DND-41 (cell line): ENCODE measurements at regions not wholly inside any gene's neighbourhood (a gene's known extent, or its start where the extent isn't known, plus 50 kb on each side); places are given as distances from the start of the nearest gene placed in this dataset.

Experiments used
- ATAC-seq: fragments of 200-7000 bp; cut with Tn5 transposase; 3 replicates; pipeline ENCODE4 v1.9.1; 2021; ENCODE audit warnings: low read depth; ENCODE audit not compliant: insufficient read depth
- DNase-seq: peaks from one replicate; pipeline ENCODE4 v3.0.0-alpha.2; 2020
- H2AFZ ChIP-seq: 2 replicates; pipeline ENCODE4 v1.6.0; 2012; ENCODE audit warnings: low read depth, low read length
- H3K27ac ChIP-seq: 2 replicates; pipeline ENCODE4 v1.5.1; 2012; ENCODE audit warnings: low read length, inconsistent platforms
- H3K27me3 ChIP-seq: fragments of 200-600 bp; sonication (generic); 2 replicates; pipeline ENCODE4 v1.6.0; 2012; ENCODE audit warnings: low read length, mild to moderate bottlenecking, inconsistent platforms; ENCODE audit not compliant: insufficient read depth, poor library complexity
- H3K36me3 ChIP-seq: 2 replicates; pipeline ENCODE4 v1.5.1; 2012; ENCODE audit warnings: low read length, inconsistent platforms; ENCODE audit not compliant: insufficient read depth
- H3K4me1 ChIP-seq: 2 replicates; pipeline ENCODE4 v1.5.1; 2012; ENCODE audit warnings: mild to moderate bottlenecking, low read length; ENCODE audit not compliant: insufficient read depth
- H3K4me2 ChIP-seq: 2 replicates; pipeline ENCODE4 v1.6.0; 2012; ENCODE audit warnings: mild to moderate bottlenecking, moderate library complexity, low read length, inconsistent platforms; ENCODE audit not compliant: insufficient read depth
- H3K4me3 ChIP-seq, 2 experiments: fragments of 200-600 bp in 1 of 2; shearing (Covaris generic) in 1 of 2; 2 replicates each; pipeline ENCODE4 v1.5.1; 2012 to 2016; ENCODE audit warnings: inconsistent platforms in 2 of 2, low read length in 2 of 2, mild to moderate bottlenecking in 2 of 2, low read depth in 1 of 2, moderate library complexity in 1 of 2
- H3K79me2 ChIP-seq: 2 replicates; pipeline ENCODE4 v1.6.0; 2012; ENCODE audit warnings: low read length, inconsistent platforms; ENCODE audit not compliant: insufficient read depth
- H3K9ac ChIP-seq: 2 replicates; pipeline ENCODE4 v1.6.0; 2012; ENCODE audit warnings: low read depth, mild to moderate bottlenecking, inconsistent platforms, low read length, moderate library complexity
- H3K9me3 ChIP-seq: 2 replicates; pipeline ENCODE4 v1.5.1; 2012; ENCODE audit warnings: low read length, moderate library complexity, mild to moderate bottlenecking, inconsistent platforms; ENCODE audit not compliant: insufficient read depth, severe bottlenecking
- H4K20me1 ChIP-seq: 2 replicates; pipeline ENCODE4 v1.6.0; 2012; ENCODE audit warnings: low read length; ENCODE audit not compliant: insufficient read depth
- EZH2 ChIP-seq: IDR thresholded peaks from 3 replicates; pipeline ENCODE4 v1.6.1; 2012; ENCODE audit warnings: borderline replicate concordance, low read depth, mild to moderate bottlenecking, moderate library complexity, low read length, inconsistent platforms; ENCODE audit not compliant: severe bottlenecking
- TF ChIP-seq, protein P1 (sequence below): IDR thresholded peaks from 2 replicates; pipeline ENCODE4 v1.5.1; 2012; ENCODE audit warnings: borderline replicate concordance, low read length, moderate library complexity, mild to moderate bottlenecking; ENCODE audit not compliant: poor library complexity, severe bottlenecking; ENCODE audit errors: extremely low read depth

- no peak overlapping the region for H3K9ac ChIP-seq
- H3K4me1 ChIP-seq = no peaks in the 10 kb centered on the region
- H3K27me3 ChIP-seq = no peaks in the 10 kb centered on the region
- no peak overlapping the region for H3K4me2 ChIP-seq
- H2AFZ ChIP-seq = no peak overlapping the region
- no peaks in the 10 kb centered on the region for H3K79me2 ChIP-seq
- no peaks in the 10 kb centered on the region for H3K36me3 ChIP-seq
- no peak overlapping the region for H3K4me3 ChIP-seq
- DNase-seq (no peak), ATAC-seq (no peak)
- no peak for TF ChIP-seq EZH2
- TF ChIP-seq, protein P1, sequence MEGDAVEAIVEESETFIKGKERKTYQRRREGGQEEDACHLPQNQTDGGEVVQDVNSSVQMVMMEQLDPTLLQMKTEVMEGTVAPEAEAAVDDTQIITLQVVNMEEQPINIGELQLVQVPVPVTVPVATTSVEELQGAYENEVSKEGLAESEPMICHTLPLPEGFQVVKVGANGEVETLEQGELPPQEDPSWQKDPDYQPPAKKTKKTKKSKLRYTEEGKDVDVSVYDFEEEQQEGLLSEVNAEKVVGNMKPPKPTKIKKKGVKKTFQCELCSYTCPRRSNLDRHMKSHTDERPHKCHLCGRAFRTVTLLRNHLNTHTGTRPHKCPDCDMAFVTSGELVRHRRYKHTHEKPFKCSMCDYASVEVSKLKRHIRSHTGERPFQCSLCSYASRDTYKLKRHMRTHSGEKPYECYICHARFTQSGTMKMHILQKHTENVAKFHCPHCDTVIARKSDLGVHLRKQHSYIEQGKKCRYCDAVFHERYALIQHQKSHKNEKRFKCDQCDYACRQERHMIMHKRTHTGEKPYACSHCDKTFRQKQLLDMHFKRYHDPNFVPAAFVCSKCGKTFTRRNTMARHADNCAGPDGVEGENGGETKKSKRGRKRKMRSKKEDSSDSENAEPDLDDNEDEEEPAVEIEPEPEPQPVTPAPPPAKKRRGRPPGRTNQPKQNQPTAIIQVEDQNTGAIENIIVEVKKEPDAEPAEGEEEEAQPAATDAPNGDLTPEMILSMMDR = no peak
- H3K9me3 ChIP-seq = peaks cover 6% of the 10 kb centered on the region
- H3K27ac ChIP-seq = no peak overlapping the region
- no peaks in the 10 kb centered on the region for H4K20me1 ChIP-seq
These were observed 152.4 kb upstream of the PDE5A start for GRCh38 chr4:119781044-119781443.

GRCh38 chr4:119774840-119775239 lies 146.2 kb upstream of the PDE5A start:
- H2AFZ ChIP-seq = no peak overlapping the region
- H3K27me3 ChIP-seq = no peaks in the 10 kb centered on the region
- no peaks in the 10 kb centered on the region for H3K79me2 ChIP-seq
- TF ChIP-seq, protein P1 = no peak
- TF ChIP-seq EZH2 = no peak
- ATAC-seq (no peak), DNase-seq (no peak)
- no peak overlapping the region for H3K4me3 ChIP-seq
- H3K4me2 ChIP-seq = no peak overlapping the region
- no peak overlapping the region for H3K9ac ChIP-seq
- H4K20me1 ChIP-seq = no peaks in the 10 kb centered on the region
- H3K9me3 ChIP-seq = no peaks in the 10 kb centered on the region
- no peaks in the 10 kb centered on the region for H3K36me3 ChIP-seq
- H3K27ac ChIP-seq = no peak overlapping the region
- no peaks in the 10 kb centered on the region for H3K4me1 ChIP-seq

- H3K79me2 ChIP-seq = no peaks in the 10 kb centered on the region
- ATAC-seq = no peak
- no peak overlapping the region for H3K9ac ChIP-seq
These were observed 137.3 kb upstream of the PDE5A start for GRCh38 chr4:119765951-119766350.

More at GRCh38 chr4:119765951-119766350, 137.3 kb upstream of the PDE5A start:
- no peak for DNase-seq
- no peaks in the 10 kb centered on the region for H3K36me3 ChIP-seq
- no peaks in the 10 kb centered on the region for H3K9me3 ChIP-seq
- no peak overlapping the region for H3K27ac ChIP-seq
- H2AFZ ChIP-seq = no peak overlapping the region
- no peak overlapping the region for H3K4me2 ChIP-seq
- no peaks in the 10 kb centered on the region for H4K20me1 ChIP-seq
- no peaks in the 10 kb centered on the region for H3K27me3 ChIP-seq
- H3K4me1 ChIP-seq = no peaks in the 10 kb centered on the region
- no peak overlapping the region for H3K4me3 ChIP-seq
- TF ChIP-seq, protein P1 = no peak
- no peak for TF ChIP-seq EZH2
